ENCODE measurements at regions not wholly inside any gene's neighbourhood (a gene's known extent, or its start where the extent isn't known, plus 50 kb on each side); places are given as distances from the start of the nearest gene placed in this dataset.

GRCh38 chr6:82779041-82779440 is 286.6 kb downstream of the UBE3D start:
- TF ChIP-seq CTCF (IDR thresholded peaks at IDR 0.05): no peak
- no peak for TF ChIP-seq POLR2A (IDR thresholded peaks at IDR 0.05)
- no peak for TF ChIP-seq POLR2AphosphoS5 (IDR thresholded peaks at IDR 0.05)
